ENCODE measurements at regions not wholly inside any gene's neighbourhood (a gene's known extent, or its start where the extent isn't known, plus 50 kb on each side); places are given as distances from the start of the nearest gene placed in this dataset.

- intact Hi-C loops (cut with DNase I): no loop called here
- DNase-seq: no peak
- Histone ChIP-seq H3K36me3 (no peaks in the 10 kb centered on the region), H3K27ac (no peak overlapping the region), H3K4me1 (ENCODE audit: insufficient read depth) (no peaks in the 10 kb centered on the region), H3K9me3 (no peaks in the 10 kb centered on the region), H3K27me3 (no peaks in the 10 kb centered on the region), H3K4me3 (no peak overlapping the region)
- TF ChIP-seq POLR2A (IDR thresholded peaks at IDR 0.05): no peak
- TF ChIP-seq, protein P1, sequence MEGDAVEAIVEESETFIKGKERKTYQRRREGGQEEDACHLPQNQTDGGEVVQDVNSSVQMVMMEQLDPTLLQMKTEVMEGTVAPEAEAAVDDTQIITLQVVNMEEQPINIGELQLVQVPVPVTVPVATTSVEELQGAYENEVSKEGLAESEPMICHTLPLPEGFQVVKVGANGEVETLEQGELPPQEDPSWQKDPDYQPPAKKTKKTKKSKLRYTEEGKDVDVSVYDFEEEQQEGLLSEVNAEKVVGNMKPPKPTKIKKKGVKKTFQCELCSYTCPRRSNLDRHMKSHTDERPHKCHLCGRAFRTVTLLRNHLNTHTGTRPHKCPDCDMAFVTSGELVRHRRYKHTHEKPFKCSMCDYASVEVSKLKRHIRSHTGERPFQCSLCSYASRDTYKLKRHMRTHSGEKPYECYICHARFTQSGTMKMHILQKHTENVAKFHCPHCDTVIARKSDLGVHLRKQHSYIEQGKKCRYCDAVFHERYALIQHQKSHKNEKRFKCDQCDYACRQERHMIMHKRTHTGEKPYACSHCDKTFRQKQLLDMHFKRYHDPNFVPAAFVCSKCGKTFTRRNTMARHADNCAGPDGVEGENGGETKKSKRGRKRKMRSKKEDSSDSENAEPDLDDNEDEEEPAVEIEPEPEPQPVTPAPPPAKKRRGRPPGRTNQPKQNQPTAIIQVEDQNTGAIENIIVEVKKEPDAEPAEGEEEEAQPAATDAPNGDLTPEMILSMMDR (IDR thresholded peaks at IDR 0.05): no peak
- TF ChIP-seq EP300 (IDR thresholded peaks at IDR 0.05): no peak
- WGBS, 3 donors: 49 to 61% (median 53%) methylated on average over 15 of the region's 15 CpGs
Observed at GRCh38 chr10:130378556-130379400, 242.6 kb downstream of the GLRX3 start.

- no peaks in the 10 kb centered on the region for H3K36me3 ChIP-seq
- TF ChIP-seq EP300 (IDR thresholded peaks at IDR 0.05) (no peak), POLR2A (IDR thresholded peaks at IDR 0.05) (no peak)
- TF ChIP-seq, protein P1 (IDR thresholded peaks at IDR 0.05): no peak
- DNase-seq: no peak
- no peaks in the 10 kb centered on the region for H3K4me1 ChIP-seq (ENCODE audit: insufficient read depth)
- no peak overlapping the region for H3K4me3 ChIP-seq
- H3K27ac ChIP-seq: no peak overlapping the region
- intact Hi-C loops (cut with DNase I): no loop called here
- WGBS, 3 donors: 43 to 62% (median 59%) methylated on average over 6 of the region's 6 CpGs
- H3K27me3 ChIP-seq: no peaks in the 10 kb centered on the region
- no peaks in the 10 kb centered on the region for H3K9me3 ChIP-seq
Observed at GRCh38 chr10:130380056-130380455, 243.9 kb downstream of the GLRX3 start.

DNA sequence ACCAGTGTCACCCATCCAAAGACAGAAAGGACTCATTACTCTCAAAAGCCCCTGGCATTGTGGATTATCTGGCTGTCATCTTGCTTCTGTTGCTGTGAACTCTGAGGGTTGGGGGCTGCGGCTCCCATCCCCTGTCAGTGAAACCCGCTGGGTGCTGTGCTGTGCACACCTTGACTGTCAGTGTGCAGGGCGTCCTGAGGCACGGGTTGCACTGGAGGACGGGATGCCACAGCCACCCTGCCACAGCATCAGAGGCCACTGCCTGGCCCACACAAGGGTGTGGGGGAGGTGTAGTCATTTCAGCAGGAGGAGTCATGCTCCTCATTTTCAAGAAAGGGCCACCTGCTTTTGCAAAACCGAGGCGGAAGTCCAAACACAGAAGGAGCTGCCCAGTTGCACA is 245.8 kb downstream of the GLRX3 start:
- 83 to 88% (median 87%) methylated on average over 7 of the region's 7 CpGs for WGBS, 3 donors
- no peak for DNase-seq
- no peaks in the 10 kb centered on the region for H3K36me3 ChIP-seq
- intact Hi-C loops (cut with DNase I): no loop called here
- no peak overlapping the region for H3K4me3 ChIP-seq
- H3K27me3 ChIP-seq: no peaks in the 10 kb centered on the region
- TF ChIP-seq EP300 (IDR thresholded peaks at IDR 0.05) (no peak), POLR2A (IDR thresholded peaks at IDR 0.05) (no peak)
- TF ChIP-seq, protein P1 (IDR thresholded peaks at IDR 0.05): no peak
- H3K27ac ChIP-seq: no peak overlapping the region
- H3K9me3 ChIP-seq: no peaks in the 10 kb centered on the region
- H3K4me1 ChIP-seq (ENCODE audit: insufficient read depth): no peaks in the 10 kb centered on the region

- Histone ChIP-seq H3K4me3 (no peak overlapping the region), H3K9me3 (no peaks in the 10 kb centered on the region), H3K4me1 (ENCODE audit: insufficient read depth) (no peaks in the 10 kb centered on the region), H3K27ac (no peak overlapping the region), H3K27me3 (no peaks in the 10 kb centered on the region), H3K36me3 (no peaks in the 10 kb centered on the region)
- WGBS, 3 donors: 75 to 80% (median 78%) methylated on average over 11 of the region's 11 CpGs
- no peak for DNase-seq
- intact Hi-C loops (cut with DNase I): no loop called here
- TF ChIP-seq, protein P1 (IDR thresholded peaks at IDR 0.05): no peak
- TF ChIP-seq POLR2A (IDR thresholded peaks at IDR 0.05) (no peak), EP300 (IDR thresholded peaks at IDR 0.05) (no peak)
Observed at GRCh38 chr10:130387936-130388580, 251.9 kb downstream of the GLRX3 start.

Data from ovary (tissue), 7 donors.